ENCODE measurements at regions not wholly inside any gene's neighbourhood (a gene's known extent, or its start where the extent isn't known, plus 50 kb on each side); places are given as distances from the start of the nearest gene placed in this dataset.

GRCh38 chr4:163755013-163755412 is 260.5 kb downstream of the TMA16 start:
- peak; percentile 36 for TF ChIP-seq CTCF (IDR thresholded peaks at IDR 0.05; ENCODE audit: low read depth, low read length)
- no peak for TF ChIP-seq POLR2A (IDR thresholded peaks at IDR 0.05; ENCODE audit: extremely low read depth, insufficient read length)
- TF ChIP-seq MAX (IDR thresholded peaks at IDR 0.05; ENCODE audit: low read depth, low read length) = no peak

Measured in NB4 (cell line).